HCT116 (cell line): ENCODE measurements at regions not wholly inside any gene's neighbourhood (a gene's known extent, or its start where the extent isn't known, plus 50 kb on each side); places are given as distances from the start of the nearest gene placed in this dataset.

ENCODE experiments used
- ATAC-seq: fragments of 200-7000 bp; cut with Tn5 transposase; 2 replicates; pipeline ENCODE4 v1.9.1; 2020; ENCODE audit warnings: mild to moderate bottlenecking, moderate library complexity
- BruUV-seq: library from RNA; stranded (reverse); fragments of 400-500 nt; replicated peaks from 2 replicates; lab custom pipeline; 2021; lab: Mats Ljungman, UMichigan
- CTCF ChIA-PET: fragments of 300-600 bp; sonication (Branson Sonifier 250); formaldehyde crosslinking; loops from one replicate; lab custom pipeline; 2021; ENCODE audit warnings: antibody characterized with exemption; lab: Charles Lee
- POLR2A ChIA-PET: fragments of 300-600, 350-600 bp; sonication (Branson Sonifier 250); formaldehyde crosslinking; loops from one replicate; lab custom pipeline; 2021; ENCODE audit warnings: antibody characterized with exemption; lab: Charles Lee
- RAD21 ChIA-PET, 2 experiments: fragments of 300-600 bp; sonication (Branson Sonifier 250); formaldehyde crosslinking; loops; one replicate each; lab custom pipeline; 2023; ENCODE audit warnings: low total read pairs in 2 of 2; ENCODE audit not compliant: uncharacterized antibody in 2 of 2, unreplicated experiment in 2 of 2, low non-redundant PET in 1 of 2; lab: Charles Lee
- DNase-seq: peaks from one replicate; pipeline ENCODE4 v3.0.0-alpha.2; 2010; ENCODE audit warnings: low read depth, low spot score
- H2AFZ ChIP-seq: fragments of 200-600 bp; shearing (Covaris generic), sonication (generic); 2 replicates; pipeline ENCODE4 v1.6.1; 2017; ENCODE audit warnings: low read depth, mixed run types, mixed read lengths, antibody characterized with exemption, low read length; ENCODE audit not compliant: poor library complexity, severe bottlenecking
- H3K27ac ChIP-seq: 2 replicates; pipeline ENCODE4 v1.5.1; 2012; ENCODE audit warnings: low read depth, low read length
- H3K27me3 ChIP-seq: fragments of 200-600 bp; sonication (generic); 2 replicates; pipeline ENCODE4 v1.6.1; 2016; ENCODE audit warnings: mixed run types, low read length, mixed read lengths; ENCODE audit not compliant: insufficient read depth
- H3K36me3 ChIP-seq, 2 experiments: fragments of 200-500 bp in 1 of 2; fragments of 200-600 bp in 1 of 2; sonication (Bioruptor generic) in 1 of 2; sonication (generic) in 1 of 2; 2 replicates each; pipeline versions ENCODE4 v1.5.1 to v1.6.1; 2014 to 2016; ENCODE audit warnings: low read length in 2 of 2, inconsistent platforms in 1 of 2, mixed read lengths in 1 of 2, mixed run types in 1 of 2; ENCODE audit not compliant: insufficient read depth in 2 of 2, control insufficient read depth in 1 of 2
- H3K4me1 ChIP-seq, 2 experiments: fragments of 200-600 bp in 1 of 2; sonication (generic) in 1 of 2; 2 replicates each; pipeline versions ENCODE4 v1.5.1 to v1.6.1; 2012 to 2017; ENCODE audit warnings: low read length in 2 of 2, inconsistent platforms in 1 of 2, mild to moderate bottlenecking in 1 of 2, mixed read lengths in 1 of 2, mixed run types in 1 of 2, moderate library complexity in 1 of 2; ENCODE audit not compliant: insufficient read depth in 2 of 2, control insufficient read depth in 1 of 2
- H3K4me2 ChIP-seq: fragments of 200-600 bp; sonication (generic); 2 replicates; pipeline ENCODE4 v1.6.1; 2017; ENCODE audit warnings: mixed run types, low read length, mixed read lengths
- H3K4me3 ChIP-seq, 2 experiments: fragments of 200-600 bp in 1 of 2; sonication (generic) in 1 of 2; replicated peaks in 1 of 2; 2 replicates each; pipeline ENCODE4 v1.5.1; 2011 to 2016; ENCODE audit warnings: low read length in 2 of 2, control low read depth in 1 of 2, low read depth in 1 of 2, mild to moderate bottlenecking in 1 of 2, mixed read lengths in 1 of 2, mixed run types in 1 of 2
- H3K79me2 ChIP-seq: fragments of 200-600 bp; sonication (generic); 2 replicates; pipeline ENCODE4 v1.6.1; 2017; ENCODE audit warnings: mild to moderate bottlenecking, mixed run types, low read length, moderate library complexity, mixed read lengths; ENCODE audit not compliant: insufficient read depth
- H3K9ac ChIP-seq: fragments of 200-600 bp; sonication (generic); 2 replicates; pipeline ENCODE4 v1.6.1; 2016; ENCODE audit warnings: low read length, mixed read lengths
- H3K9me2 ChIP-seq: fragments of 200-600 bp; sonication (generic), shearing (Covaris generic); 2 replicates; pipeline ENCODE4 v1.6.1; 2017; ENCODE audit warnings: mixed run types, mild to moderate bottlenecking, moderate library complexity; ENCODE audit not compliant: insufficient read depth
- H3K9me3 ChIP-seq, 2 experiments: fragments of 200-500 bp in 1 of 2; fragments of 200-600 bp in 1 of 2; sonication (Bioruptor generic) in 1 of 2; sonication (generic) in 1 of 2; 2 replicates each; pipeline ENCODE4 v1.6.1; 2014 to 2017; ENCODE audit warnings: low read length in 2 of 2, mixed read lengths in 2 of 2, inconsistent platforms in 1 of 2, low read depth in 1 of 2, mild to moderate bottlenecking in 1 of 2, mixed run types in 1 of 2, moderate library complexity in 1 of 2; ENCODE audit not compliant: control insufficient read depth in 1 of 2, insufficient read depth in 1 of 2
- H4K20me1 ChIP-seq: fragments of 200-600 bp; sonication (generic), shearing (Covaris generic); 2 replicates; pipeline ENCODE4 v1.6.1; 2017; ENCODE audit warnings: mixed run types, mild to moderate bottlenecking, moderate library complexity; ENCODE audit not compliant: insufficient read depth
- CBX3 ChIP-seq: IDR thresholded peaks from 2 replicates; pipeline ENCODE4 v1.6.1; 2012; ENCODE audit warnings: low read depth
- CTCF ChIP-seq, 3 experiments: fragments of 200-600 bp in 1 of 3; sonication (generic) in 1 of 3; IDR thresholded peaks in 2 of 3; conservative IDR thresholded peaks in 1 of 3; 2 replicates each; pipeline ENCODE4 v1.5.1; 2012 to 2017; ENCODE audit warnings: low read depth in 2 of 3, low read length in 2 of 3, antibody characterized with exemption in 1 of 3, borderline replicate concordance in 1 of 3, control low read depth in 1 of 3, mild to moderate bottlenecking in 1 of 3, mixed read lengths in 1 of 3, mixed run types in 1 of 3, moderate library complexity in 1 of 3; ENCODE audit not compliant: insufficient read depth in 1 of 3
- ELF1 ChIP-seq: IDR thresholded peaks from 2 replicates; pipeline ENCODE4 v1.6.1; 2012; ENCODE audit warnings: low read depth, borderline replicate concordance
- EZH2 ChIP-seq: fragments of 200-600 bp; sonication (generic); IDR thresholded peaks from 2 replicates; pipeline ENCODE4 v1.6.1; 2017; ENCODE audit warnings: antibody characterized with exemption, mixed run types
- EZH2phosphoT487 ChIP-seq: fragments of 200-600 bp; IDR thresholded peaks from 2 replicates; pipeline ENCODE4 v1.6.1; 2018; ENCODE audit warnings: antibody characterized with exemption, borderline replicate concordance
- FOSL1 ChIP-seq: IDR thresholded peaks from 2 replicates; pipeline ENCODE4 v1.6.1; 2012; ENCODE audit warnings: low read depth
- JUND ChIP-seq: IDR thresholded peaks from 2 replicates; pipeline ENCODE4 v1.6.1; 2012
- POLR2A ChIP-seq: IDR thresholded peaks from 2 replicates; pipeline ENCODE4 v1.7.0; 2011; ENCODE audit warnings: borderline replicate concordance; ENCODE audit not compliant: insufficient read depth, insufficient read length; ENCODE audit errors: extremely low read depth
- POLR2AphosphoS5 ChIP-seq: IDR thresholded peaks from 2 replicates; pipeline ENCODE4 v1.6.1; 2011; ENCODE audit warnings: mild to moderate bottlenecking, low read depth, low read length, moderate library complexity
- RAD21 ChIP-seq: IDR thresholded peaks from 2 replicates; pipeline ENCODE4 v1.6.1; 2012; ENCODE audit warnings: low read depth, mild to moderate bottlenecking
- REST ChIP-seq: IDR thresholded peaks from 2 replicates; pipeline ENCODE4 v1.6.1; 2012; ENCODE audit warnings: low read depth
- SIN3A ChIP-seq: IDR thresholded peaks from 2 replicates; pipeline ENCODE4 v1.6.1; 2012; ENCODE audit warnings: low read depth
- SP1 ChIP-seq: IDR thresholded peaks from 2 replicates; pipeline ENCODE4 v1.6.1; 2012; ENCODE audit warnings: low read depth
- SRF ChIP-seq: IDR thresholded peaks from 2 replicates; pipeline ENCODE4 v1.6.1; 2012; ENCODE audit warnings: low read depth
- TCF7L2 ChIP-seq: IDR thresholded peaks from 2 replicates; pipeline ENCODE4 v1.7.0; 2011; ENCODE audit warnings: borderline replicate concordance, inconsistent platforms; ENCODE audit not compliant: insufficient read depth, insufficient read length; ENCODE audit errors: extremely low read depth
- YY1 ChIP-seq: IDR thresholded peaks from 2 replicates; pipeline ENCODE4 v1.6.1; 2011; ENCODE audit warnings: low read length, low read depth, moderate library complexity, mild to moderate bottlenecking; ENCODE audit not compliant: insufficient replicate concordance; ENCODE audit errors: extremely low read depth
- ZBTB33 ChIP-seq: IDR thresholded peaks from 2 replicates; pipeline ENCODE4 v1.6.1; 2011; ENCODE audit warnings: mild to moderate bottlenecking, low read length, moderate library complexity; ENCODE audit not compliant: insufficient replicate concordance; ENCODE audit errors: extremely low read depth
- ZFX ChIP-seq: fragments of 450-650 bp; IDR thresholded peaks from 2 replicates; pipeline ENCODE4 v1.6.1; 2017
- ZNF274 ChIP-seq: fragments of 200-500 bp; sonication (Bioruptor generic); IDR thresholded peaks from 2 replicates; pipeline ENCODE4 v1.6.1; 2014; ENCODE audit warnings: mild to moderate bottlenecking, low read depth, low read length, inconsistent platforms
- intact Hi-C: fragments of 100-400 bp; cut with micrococcal nuclease; formaldehyde crosslinking; loops from 2 replicates; pipeline ENCODE4 v1.10.0; 2022
- TF ChIP-seq, protein P1 (sequence below): IDR thresholded peaks from 2 replicates; pipeline ENCODE4 v1.6.1; 2012

DNA sequence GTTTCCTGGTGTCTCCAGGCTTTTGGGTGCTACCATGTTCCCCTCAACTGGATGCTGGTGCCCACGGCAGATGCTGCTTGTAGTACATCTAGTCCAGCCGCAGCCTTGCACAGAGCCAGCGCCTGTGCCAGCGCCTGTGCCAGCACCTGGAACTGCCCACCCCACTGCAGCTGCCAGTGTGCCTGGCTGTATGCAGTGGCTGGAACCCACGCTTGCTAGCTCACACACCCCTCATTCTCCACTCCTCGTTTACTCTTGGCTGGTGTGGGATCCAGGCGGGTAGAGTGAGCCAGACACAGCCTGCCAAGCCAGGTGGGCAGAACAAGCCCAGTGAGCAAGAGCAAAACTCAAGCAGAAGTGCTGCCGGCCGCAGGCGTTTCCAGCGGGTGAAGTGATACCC is 428.6 kb downstream of the SLITRK1 start:
- ATAC-seq (no peak), DNase-seq (no peak)
- ChIA-PET RAD21 (no interaction called here), POLR2A (no interaction called here), CTCF (no interaction called here)
- no peaks in the 10 kb centered on the region; a peak in 2 of 4 replicates for H3K9me3 ChIP-seq
- H2AFZ ChIP-seq = no peak overlapping the region
- H3K27me3 ChIP-seq = no peaks in the 10 kb centered on the region
- BruUV-seq = no TSS peak
- H3K79me2 ChIP-seq = no peaks in the 10 kb centered on the region
- no peak overlapping the region for H3K4me3 ChIP-seq
- H3K27ac ChIP-seq = no peak overlapping the region
- H3K9me2 ChIP-seq = no peaks in the 10 kb centered on the region
- H3K4me2 ChIP-seq = no peak overlapping the region
- no peaks in the 10 kb centered on the region for H3K36me3 ChIP-seq
- H4K20me1 ChIP-seq = no peaks in the 10 kb centered on the region
- TF ChIP-seq ZBTB33 (no peak), FOSL1 (no peak), CTCF (IDR thresholded peaks at IDR 0.05 in 2 of 3, conservative IDR thresholded peaks at IDR 0.05 in 1 of 3; ENCODE audit: borderline replicate concordance in 1 of 3, insufficient read depth in 1 of 3, low read depth in 2 of 3, low read length in 2 of 3) (no peak), CBX3 (no peak), JUND (no peak), SP1 (no peak), SIN3A (no peak), REST (no peak), POLR2AphosphoS5 (no peak), EZH2phosphoT487 (no peak), POLR2A (no peak), ZNF274 (no peak), EZH2 (no peak), ZFX (no peak), ELF1 (no peak), SRF (no peak), YY1 (no peak), TCF7L2 (no peak), RAD21 (no peak)
- TF ChIP-seq, protein P1, sequence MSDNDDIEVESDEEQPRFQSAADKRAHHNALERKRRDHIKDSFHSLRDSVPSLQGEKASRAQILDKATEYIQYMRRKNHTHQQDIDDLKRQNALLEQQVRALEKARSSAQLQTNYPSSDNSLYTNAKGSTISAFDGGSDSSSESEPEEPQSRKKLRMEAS = no peak
- no peak overlapping the region for H3K9ac ChIP-seq
- intact Hi-C loops = no loop called here
- H3K4me1 ChIP-seq = peaks cover 0 to 8% of the 10 kb centered on the region in 2 experiments; a peak in 1 of 4 replicates
